Neural progenitor cell (in vitro differentiated cells): ENCODE measurements at regions not wholly inside any gene's neighbourhood (a gene's known extent, or its start where the extent isn't known, plus 50 kb on each side); places are given as distances from the start of the nearest gene placed in this dataset.
A peak's percentile ranks its signal among the peaks of the same experiment; 100 is the strongest.

Experiments used
- DNase-seq: peaks from one replicate; pipeline ENCODE4 v3.0.0-alpha.2; 2016; ENCODE audit warnings: low spot score
- H2AFZ ChIP-seq: fragments of 200-600 bp; sonication (generic); replicated peaks from 2 replicates; pipeline ENCODE4 v1.6.1; 2016; ENCODE audit warnings: antibody characterized with exemption
- H3F3A ChIP-seq: fragments of 200-600 bp; sonication (generic); 2 replicates; pipeline ENCODE4 v1.6.1; 2016; ENCODE audit warnings: antibody characterized with exemption, low read depth
- H3K27ac ChIP-seq: fragments of 200-600 bp; sonication (generic); 2 replicates; pipeline ENCODE4 v1.5.1; 2016; ENCODE audit warnings: mild to moderate bottlenecking
- H3K27me3 ChIP-seq: fragments of 200-600 bp; sonication (generic); 2 replicates; pipeline ENCODE4 v1.6.1; 2016; ENCODE audit warnings: mild to moderate bottlenecking, moderate library complexity
- H3K36me3 ChIP-seq: fragments of 200-600 bp; sonication (generic); 2 replicates; pipeline ENCODE4 v1.5.1; 2016
- H3K4me1 ChIP-seq: fragments of 200-600 bp; sonication (generic); 2 replicates; pipeline ENCODE4 v1.6.1; 2016; ENCODE audit warnings: mixed run types
- H3K4me2 ChIP-seq: fragments of 200-600 bp; sonication (generic); 2 replicates; pipeline ENCODE4 v1.6.1; 2016
- H3K4me3 ChIP-seq: fragments of 200-600 bp; sonication (generic); 2 replicates; pipeline ENCODE4 v1.5.1; 2016
- H3K79me2 ChIP-seq: fragments of 200-600 bp; sonication (generic); 2 replicates; pipeline ENCODE4 v1.6.1; 2016; ENCODE audit warnings: low read depth
- H3K9ac ChIP-seq: fragments of 200-600 bp; sonication (generic); 2 replicates; pipeline ENCODE4 v1.6.1; 2016
- H3K9me3 ChIP-seq: fragments of 200-600 bp; sonication (generic); 2 replicates; pipeline ENCODE4 v1.5.1; 2016; ENCODE audit warnings: low read depth
- H4K20me1 ChIP-seq: fragments of 200-600 bp; sonication (generic); 2 replicates; pipeline ENCODE4 v1.6.1; 2016; ENCODE audit warnings: low read depth
- H3K27ac Mint-ChIP-seq: 3 replicates; pipeline ENCODE4 v1.8.0; 2021; ENCODE audit warnings: mixed read lengths
- H3K27me3 Mint-ChIP-seq: 2 replicates; pipeline ENCODE4 v1.8.0; 2022; ENCODE audit warnings: low read depth, mild to moderate bottlenecking, inconsistent platforms, moderate library complexity, mixed read lengths; ENCODE audit not compliant: insufficient read depth
- H3K36me3 Mint-ChIP-seq: 3 replicates; pipeline ENCODE4 v1.8.0; 2021; ENCODE audit warnings: mixed read lengths
- H3K4me1 Mint-ChIP-seq: 3 replicates; pipeline ENCODE4 v1.8.0; 2021; ENCODE audit warnings: mixed read lengths
- H3K4me3 Mint-ChIP-seq: 3 replicates; pipeline ENCODE4 v1.8.0; 2021; ENCODE audit warnings: mild to moderate bottlenecking, moderate library complexity, mixed read lengths
- H3K9me3 Mint-ChIP-seq: 3 replicates; pipeline ENCODE4 v1.8.0; 2020; ENCODE audit warnings: mixed read lengths
- CTCF ChIP-seq: fragments of 200-600 bp; sonication (generic); IDR thresholded peaks from 2 replicates; pipeline ENCODE4 v1.5.1; 2017; ENCODE audit warnings: antibody characterized with exemption, mild to moderate bottlenecking
- EZH2 ChIP-seq: fragments of 200-600 bp; sonication (generic); IDR thresholded peaks from 2 replicates; pipeline ENCODE4 v1.6.1; 2017; ENCODE audit warnings: antibody characterized with exemption, mild to moderate bottlenecking, moderate library complexity
- EZH2phosphoT487 ChIP-seq: fragments of 200-600 bp; sonication (generic); IDR thresholded peaks from 2 replicates; pipeline ENCODE4 v1.6.1; 2017; ENCODE audit warnings: antibody characterized with exemption

DNA sequence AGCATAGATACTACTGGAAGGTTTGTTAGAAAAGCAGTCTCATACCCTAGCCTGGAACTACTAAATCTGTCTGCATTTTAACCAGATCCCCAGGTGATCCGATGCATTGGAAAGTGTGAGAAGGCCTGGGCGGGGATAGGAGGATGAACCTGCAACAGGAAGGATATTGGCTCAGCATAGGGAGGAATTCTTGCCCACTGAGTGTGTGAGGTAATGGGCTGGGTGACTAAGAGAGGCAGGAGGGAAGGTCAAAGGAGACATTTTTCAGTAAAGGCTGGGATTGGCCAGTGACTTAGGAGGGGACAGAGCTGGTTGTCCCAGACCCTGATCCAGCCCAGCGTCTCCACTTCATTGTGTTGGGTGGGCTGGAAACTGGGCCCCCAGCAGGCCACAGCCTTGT, 191.0 kb upstream of the LRFN2 start:
- Histone ChIP-seq H3K9me3 (no peaks in the 10 kb centered on the region), H3K4me1 (no peaks in the 10 kb centered on the region), H3K4me3 (no peak overlapping the region), H2AFZ (no peak overlapping the region), H3F3A (no peaks in the 10 kb centered on the region), H3K36me3 (no peaks in the 10 kb centered on the region), H4K20me1 (no peaks in the 10 kb centered on the region), H3K27ac (no peak overlapping the region), H3K79me2 (no peaks in the 10 kb centered on the region), H3K9ac (no peak overlapping the region), H3K27me3 (no peaks in the 10 kb centered on the region), H3K4me2 (no peak overlapping the region)
- DNase-seq, result no peak
- Mint-ChIP-seq H3K27me3 (peaks cover 3% of the 10 kb centered on the region), H3K4me1 (no peaks in the 10 kb centered on the region), H3K27ac (no peak overlapping the region), H3K9me3 (no peaks in the 10 kb centered on the region), H3K36me3 (no peaks in the 10 kb centered on the region), H3K4me3 (no peak overlapping the region)
- TF ChIP-seq CTCF (no peak), EZH2 (no peak), EZH2phosphoT487 (no peak)

DNA sequence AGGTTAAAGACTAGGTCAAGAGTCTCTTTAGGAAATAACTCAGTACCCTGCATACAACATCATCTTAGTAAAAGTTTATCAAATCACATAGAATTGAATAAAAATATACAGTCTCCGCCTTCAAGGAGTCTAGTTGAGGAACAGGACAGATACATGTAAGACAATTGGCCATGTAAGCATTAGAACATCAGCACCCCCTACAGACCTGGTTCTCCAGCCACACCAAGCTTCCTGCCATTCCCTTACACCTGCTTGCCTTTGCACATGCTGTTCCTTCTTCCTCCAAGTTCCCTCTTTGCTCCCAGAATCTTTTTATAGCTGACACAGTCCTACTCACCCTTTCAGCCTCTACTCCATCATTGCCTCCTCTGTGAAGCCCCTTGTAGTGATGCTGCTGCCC, 187.8 kb upstream of the LRFN2 start:
- H3K27ac Mint-ChIP-seq, result no peak overlapping the region
- peak; percentile 16 for TF ChIP-seq CTCF
- no peak for TF ChIP-seq EZH2
- H3K4me1 Mint-ChIP-seq, result no peaks in the 10 kb centered on the region
- H3K9ac ChIP-seq, result no peak overlapping the region
- no peaks in the 10 kb centered on the region for H3K36me3 Mint-ChIP-seq
- peaks cover 7% of the 10 kb centered on the region for H3K27me3 Mint-ChIP-seq
- H4K20me1 ChIP-seq, result no peaks in the 10 kb centered on the region
- H3F3A ChIP-seq, result no peaks in the 10 kb centered on the region
- H3K27ac ChIP-seq, result no peak overlapping the region
- H3K9me3 Mint-ChIP-seq, result peaks cover 2% of the 10 kb centered on the region
- H3K9me3 ChIP-seq, result no peaks in the 10 kb centered on the region
- no peaks in the 10 kb centered on the region for H3K27me3 ChIP-seq
- DNase-seq, result no peak
- no peak overlapping the region for H2AFZ ChIP-seq
- no peak overlapping the region for H3K4me3 Mint-ChIP-seq
- no peaks in the 10 kb centered on the region for H3K36me3 ChIP-seq
- H3K79me2 ChIP-seq, result no peaks in the 10 kb centered on the region
- H3K4me1 ChIP-seq, result no peaks in the 10 kb centered on the region
- no peak overlapping the region for H3K4me3 ChIP-seq
- H3K4me2 ChIP-seq, result no peak overlapping the region

DNA sequence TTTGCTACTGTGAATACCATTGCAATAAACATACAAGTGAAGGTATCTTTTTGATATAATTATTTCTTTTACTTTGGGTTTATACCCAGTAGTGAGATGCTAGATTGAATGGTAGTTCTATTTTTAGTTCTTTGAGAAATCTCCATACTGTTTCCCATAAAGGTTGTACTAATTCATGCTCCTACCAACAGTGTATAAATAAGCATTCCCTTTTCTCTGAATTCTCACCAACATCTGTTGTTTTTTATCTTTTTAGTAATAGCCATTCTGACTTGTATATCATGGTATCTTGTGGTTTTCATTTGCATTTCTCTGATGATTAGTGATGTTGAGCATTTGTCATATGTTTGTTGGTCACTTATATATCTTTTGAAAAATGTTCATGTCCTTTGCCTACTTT, 183.6 kb upstream of the LRFN2 start:
- Histone ChIP-seq H3K27me3 (no peaks in the 10 kb centered on the region), H3K9me3 (no peaks in the 10 kb centered on the region), H3K4me2 (no peak overlapping the region), H3K27ac (no peak overlapping the region), H3K4me3 (no peak overlapping the region), H2AFZ (no peak overlapping the region), H3K4me1 (no peaks in the 10 kb centered on the region), H3F3A (no peaks in the 10 kb centered on the region), H3K79me2 (no peaks in the 10 kb centered on the region), H4K20me1 (no peaks in the 10 kb centered on the region), H3K9ac (no peak overlapping the region), H3K36me3 (no peaks in the 10 kb centered on the region)
- TF ChIP-seq EZH2, result no peak
- TF ChIP-seq CTCF, result no peak
- Mint-ChIP-seq H3K4me3 (no peak overlapping the region), H3K27ac (no peak overlapping the region), H3K36me3 (no peaks in the 10 kb centered on the region), H3K9me3 (peaks cover 2% of the 10 kb centered on the region), H3K4me1 (peaks cover 2% of the 10 kb centered on the region), H3K27me3 (peaks cover 9% of the 10 kb centered on the region)
- DNase-seq, result no peak

DNA sequence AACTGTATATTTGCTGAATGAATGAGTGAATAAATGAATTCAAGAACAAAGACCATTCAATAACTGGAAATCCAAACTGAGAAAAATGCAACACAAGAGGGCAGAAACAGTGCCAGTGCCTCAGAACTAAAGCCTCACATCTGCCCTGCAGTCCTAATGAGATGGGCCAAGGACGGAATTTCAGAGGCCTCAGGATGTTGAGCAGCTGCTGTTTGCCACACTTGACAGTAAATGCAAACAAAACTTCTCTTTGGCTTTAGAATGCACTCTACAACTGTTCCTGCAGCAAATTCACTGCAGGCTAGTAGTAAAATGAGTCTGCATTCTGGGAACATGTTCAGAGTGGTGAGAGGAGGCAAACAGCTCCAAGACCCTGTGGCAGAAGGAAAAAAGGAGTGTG, 177.6 kb upstream of the LRFN2 start:
- Histone ChIP-seq H3K79me2 (no peaks in the 10 kb centered on the region), H3K36me3 (no peaks in the 10 kb centered on the region), H4K20me1 (no peaks in the 10 kb centered on the region), H3K9me3 (no peaks in the 10 kb centered on the region), H3K4me3 (no peak overlapping the region), H2AFZ (no peak overlapping the region), H3F3A (no peaks in the 10 kb centered on the region), H3K27ac (no peak overlapping the region), H3K27me3 (no peaks in the 10 kb centered on the region), H3K4me2 (no peak overlapping the region), H3K9ac (no peak overlapping the region), H3K4me1 (no peaks in the 10 kb centered on the region)
- Mint-ChIP-seq H3K4me3 (no peak overlapping the region), H3K9me3 (no peaks in the 10 kb centered on the region), H3K27me3 (peaks cover 5% of the 10 kb centered on the region), H3K36me3 (no peaks in the 10 kb centered on the region), H3K4me1 (peaks cover 3% of the 10 kb centered on the region), H3K27ac (no peak overlapping the region)
- no peak for TF ChIP-seq EZH2
- no peak for TF ChIP-seq CTCF
- TF ChIP-seq EZH2phosphoT487, result no peak
- no peak for DNase-seq
